Dendritic cell treated with granulocyte-macrophage colony-stimulating factor and Interleukin-4, amounts not matched to agents 40 ng/mL and 50 ng/mL, for 4 days (primary cell): ENCODE measurements at regions not wholly inside any gene's neighbourhood (a gene's known extent, or its start where the extent isn't known, plus 50 kb on each side); places are given as distances from the start of the nearest gene placed in this dataset.

Experiments
- H3K27ac Mint-ChIP-seq: one replicate; pipeline ENCODE4 v1.8.0; 2022; ENCODE audit warnings: mild to moderate bottlenecking, mixed read lengths
- H3K27me3 Mint-ChIP-seq: one replicate; pipeline ENCODE4 v1.8.0; 2022; ENCODE audit warnings: mild to moderate bottlenecking, mixed read lengths
- H3K36me3 Mint-ChIP-seq: one replicate; pipeline ENCODE4 v1.8.0; 2022; ENCODE audit warnings: low read depth, mixed read lengths
- H3K4me1 Mint-ChIP-seq: one replicate; pipeline ENCODE4 v1.8.0; 2022; ENCODE audit warnings: low read depth, mixed read lengths
- H3K4me3 Mint-ChIP-seq: one replicate; pipeline ENCODE4 v1.8.0; 2022; ENCODE audit warnings: mild to moderate bottlenecking, moderate library complexity, mixed read lengths
- H3K9me3 Mint-ChIP-seq: one replicate; pipeline ENCODE4 v1.8.0; 2022; ENCODE audit warnings: mixed read lengths
- intact Hi-C: fragments of 100-400 bp; cut with micrococcal nuclease; formaldehyde crosslinking; loops from one replicate; pipeline ENCODE4 v1.15.0; 2022

- no peaks in the 10 kb centered on the region for H3K27me3 Mint-ChIP-seq
- H3K9me3 Mint-ChIP-seq, result no peaks in the 10 kb centered on the region
- H3K27ac Mint-ChIP-seq, result no peak overlapping the region
- H3K4me1 Mint-ChIP-seq, result no peaks in the 10 kb centered on the region
- H3K4me3 Mint-ChIP-seq, result no peak overlapping the region
- intact Hi-C loops, result no loop called here
- H3K36me3 Mint-ChIP-seq, result no peaks in the 10 kb centered on the region
Observed at GRCh38 chr16:5851393-5851982, 753.9 kb upstream of the EEF2KMT start.

- Mint-ChIP-seq H3K27me3 (no peaks in the 10 kb centered on the region), H3K36me3 (no peaks in the 10 kb centered on the region), H3K27ac (no peak overlapping the region), H3K4me1 (no peaks in the 10 kb centered on the region), H3K4me3 (no peak overlapping the region), H3K9me3 (no peaks in the 10 kb centered on the region)
- intact Hi-C loops, result no loop called here
Observed at GRCh38 chr16:5850632-5851392, 753.2 kb upstream of the EEF2KMT start.

GRCh38 chr16:5845046-5845445 lies 747.5 kb upstream of the EEF2KMT start:
- H3K36me3 Mint-ChIP-seq, result no peaks in the 10 kb centered on the region
- no peak overlapping the region for H3K27ac Mint-ChIP-seq
- no peak overlapping the region for H3K4me3 Mint-ChIP-seq
- H3K9me3 Mint-ChIP-seq, result no peaks in the 10 kb centered on the region
- intact Hi-C loops, result no loop called here
- no peaks in the 10 kb centered on the region for H3K27me3 Mint-ChIP-seq
- H3K4me1 Mint-ChIP-seq, result no peaks in the 10 kb centered on the region

GRCh38 chr16:5841974-5842373 lies 744.4 kb upstream of the EEF2KMT start:
- peaks cover 5% of the 10 kb centered on the region for H3K9me3 Mint-ChIP-seq
- H3K4me1 Mint-ChIP-seq, result no peaks in the 10 kb centered on the region
- no peaks in the 10 kb centered on the region for H3K36me3 Mint-ChIP-seq
- no peak overlapping the region for H3K27ac Mint-ChIP-seq
- no peaks in the 10 kb centered on the region for H3K27me3 Mint-ChIP-seq
- intact Hi-C loops, result no loop called here
- H3K4me3 Mint-ChIP-seq, result no peak overlapping the region

GRCh38 chr16:5838725-5839124 lies 741.1 kb upstream of the EEF2KMT start:
- Mint-ChIP-seq H3K27ac (no peak overlapping the region), H3K4me3 (no peak overlapping the region), H3K36me3 (no peaks in the 10 kb centered on the region), H3K4me1 (no peaks in the 10 kb centered on the region), H3K27me3 (no peaks in the 10 kb centered on the region), H3K9me3 (peaks cover 11% of the 10 kb centered on the region)
- intact Hi-C loops, result no loop called here

GRCh38 chr16:5838071-5838470 lies 740.5 kb upstream of the EEF2KMT start:
- Mint-ChIP-seq H3K4me3 (no peak overlapping the region), H3K36me3 (no peaks in the 10 kb centered on the region), H3K27me3 (no peaks in the 10 kb centered on the region), H3K27ac (no peak overlapping the region), H3K4me1 (no peaks in the 10 kb centered on the region), H3K9me3 (peaks cover 11% of the 10 kb centered on the region)
- intact Hi-C loops, result no loop called here

GRCh38 chr16:5837007-5837670 lies 739.5 kb upstream of the EEF2KMT start:
- no peak overlapping the region for H3K4me3 Mint-ChIP-seq
- H3K36me3 Mint-ChIP-seq, result no peaks in the 10 kb centered on the region
- H3K27me3 Mint-ChIP-seq, result no peaks in the 10 kb centered on the region
- no peaks in the 10 kb centered on the region for H3K4me1 Mint-ChIP-seq
- H3K9me3 Mint-ChIP-seq, result peaks cover 11% of the 10 kb centered on the region
- intact Hi-C loops, result no loop called here
- no peak overlapping the region for H3K27ac Mint-ChIP-seq

- Mint-ChIP-seq H3K9me3 (peaks cover 11% of the 10 kb centered on the region), H3K4me3 (no peak overlapping the region), H3K4me1 (no peaks in the 10 kb centered on the region), H3K27me3 (no peaks in the 10 kb centered on the region), H3K36me3 (no peaks in the 10 kb centered on the region), H3K27ac (no peak overlapping the region)
- intact Hi-C loops, result no loop called here
Observed at GRCh38 chr16:5835876-5836275, 738.3 kb upstream of the EEF2KMT start.

- H3K27me3 Mint-ChIP-seq, result no peaks in the 10 kb centered on the region
- no peaks in the 10 kb centered on the region for H3K9me3 Mint-ChIP-seq
- H3K36me3 Mint-ChIP-seq, result no peaks in the 10 kb centered on the region
- H3K4me1 Mint-ChIP-seq, result no peaks in the 10 kb centered on the region
- H3K4me3 Mint-ChIP-seq, result no peak overlapping the region
- H3K27ac Mint-ChIP-seq, result no peak overlapping the region
- intact Hi-C loops, result no loop called here
Observed at GRCh38 chr16:5826332-5826731, 728.7 kb upstream of the EEF2KMT start.

GRCh38 chr16:5820472-5820871 lies 722.9 kb upstream of the EEF2KMT start:
- Mint-ChIP-seq H3K4me1 (no peaks in the 10 kb centered on the region), H3K27me3 (no peaks in the 10 kb centered on the region), H3K27ac (no peak overlapping the region), H3K4me3 (no peak overlapping the region), H3K36me3 (no peaks in the 10 kb centered on the region), H3K9me3 (peaks cover 18% of the 10 kb centered on the region)
- intact Hi-C loops, result no loop called here

GRCh38 chr16:5815570-5816237 lies 718.1 kb upstream of the EEF2KMT start:
- no peak overlapping the region for H3K4me3 Mint-ChIP-seq
- no peaks in the 10 kb centered on the region for H3K4me1 Mint-ChIP-seq
- intact Hi-C loops, result no loop called here
- H3K36me3 Mint-ChIP-seq, result no peaks in the 10 kb centered on the region
- H3K27me3 Mint-ChIP-seq, result no peaks in the 10 kb centered on the region
- H3K27ac Mint-ChIP-seq, result no peak overlapping the region
- H3K9me3 Mint-ChIP-seq, result peaks cover 26% of the 10 kb centered on the region

GRCh38 chr16:5801396-5801795 lies 703.8 kb upstream of the EEF2KMT start:
- no peaks in the 10 kb centered on the region for H3K4me1 Mint-ChIP-seq
- H3K36me3 Mint-ChIP-seq, result no peaks in the 10 kb centered on the region
- no peak overlapping the region for H3K27ac Mint-ChIP-seq
- intact Hi-C loops, result no loop called here
- H3K4me3 Mint-ChIP-seq, result no peak overlapping the region
- no peaks in the 10 kb centered on the region for H3K27me3 Mint-ChIP-seq
- H3K9me3 Mint-ChIP-seq, result peaks cover 49% of the 10 kb centered on the region

- Mint-ChIP-seq H3K36me3 (no peaks in the 10 kb centered on the region), H3K27ac (no peak overlapping the region), H3K4me1 (no peaks in the 10 kb centered on the region), H3K4me3 (no peak overlapping the region), H3K27me3 (no peaks in the 10 kb centered on the region), H3K9me3 (peaks cover 19% of the 10 kb centered on the region)
- intact Hi-C loops, result no loop called here
Observed at GRCh38 chr16:5793556-5793955, 696.0 kb upstream of the EEF2KMT start.

GRCh38 chr16:5791011-5791657 lies 693.5 kb upstream of the EEF2KMT start:
- intact Hi-C loops, result no loop called here
- no peaks in the 10 kb centered on the region for H3K27me3 Mint-ChIP-seq
- no peak overlapping the region for H3K27ac Mint-ChIP-seq
- H3K4me1 Mint-ChIP-seq, result no peaks in the 10 kb centered on the region
- no peaks in the 10 kb centered on the region for H3K36me3 Mint-ChIP-seq
- peaks cover 29% of the 10 kb centered on the region for H3K9me3 Mint-ChIP-seq
- H3K4me3 Mint-ChIP-seq, result no peak overlapping the region
